ENCODE measurements at regions not wholly inside any gene's neighbourhood (a gene's known extent, or its start where the extent isn't known, plus 50 kb on each side); places are given as distances from the start of the nearest gene placed in this dataset.

DNA sequence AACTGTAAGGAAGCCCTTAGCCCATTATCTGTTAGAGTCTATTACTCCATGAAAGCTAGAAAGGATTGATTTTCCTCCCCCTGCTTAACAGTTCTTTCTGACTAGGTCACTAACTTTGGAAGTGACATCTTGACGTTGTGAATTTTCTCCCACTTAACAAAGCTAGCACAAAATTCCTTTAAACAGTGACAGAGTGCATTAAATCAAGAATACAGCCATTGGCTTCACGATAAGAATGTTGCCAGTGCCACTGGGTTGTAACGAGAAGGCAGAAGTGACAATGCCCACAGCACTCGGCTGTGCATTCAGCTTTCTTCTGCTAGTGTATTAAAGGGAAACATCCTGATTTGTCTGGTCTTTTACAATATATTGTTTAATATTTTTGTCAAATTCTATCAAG, 182.7 kb upstream of the DTNBP1 start:
- TF ChIP-seq, protein P1, sequence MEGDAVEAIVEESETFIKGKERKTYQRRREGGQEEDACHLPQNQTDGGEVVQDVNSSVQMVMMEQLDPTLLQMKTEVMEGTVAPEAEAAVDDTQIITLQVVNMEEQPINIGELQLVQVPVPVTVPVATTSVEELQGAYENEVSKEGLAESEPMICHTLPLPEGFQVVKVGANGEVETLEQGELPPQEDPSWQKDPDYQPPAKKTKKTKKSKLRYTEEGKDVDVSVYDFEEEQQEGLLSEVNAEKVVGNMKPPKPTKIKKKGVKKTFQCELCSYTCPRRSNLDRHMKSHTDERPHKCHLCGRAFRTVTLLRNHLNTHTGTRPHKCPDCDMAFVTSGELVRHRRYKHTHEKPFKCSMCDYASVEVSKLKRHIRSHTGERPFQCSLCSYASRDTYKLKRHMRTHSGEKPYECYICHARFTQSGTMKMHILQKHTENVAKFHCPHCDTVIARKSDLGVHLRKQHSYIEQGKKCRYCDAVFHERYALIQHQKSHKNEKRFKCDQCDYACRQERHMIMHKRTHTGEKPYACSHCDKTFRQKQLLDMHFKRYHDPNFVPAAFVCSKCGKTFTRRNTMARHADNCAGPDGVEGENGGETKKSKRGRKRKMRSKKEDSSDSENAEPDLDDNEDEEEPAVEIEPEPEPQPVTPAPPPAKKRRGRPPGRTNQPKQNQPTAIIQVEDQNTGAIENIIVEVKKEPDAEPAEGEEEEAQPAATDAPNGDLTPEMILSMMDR (conservative IDR thresholded peaks at IDR 0.05 in 1 of 2, IDR thresholded peaks at IDR 0.05 in 1 of 2; ENCODE audit: extremely low read depth in 1 of 2, insufficient read depth in 1 of 2, low read depth in 1 of 2, low read length in 2 of 2) = no peak
- TF ChIP-seq EZH2 (IDR thresholded peaks at IDR 0.05; ENCODE audit: borderline replicate concordance, low read length) = no peak

Measured in mammary epithelial cell (primary cell).